ENCODE measurements at regions not wholly inside any gene's neighbourhood (a gene's known extent, or its start where the extent isn't known, plus 50 kb on each side); places are given as distances from the start of the nearest gene placed in this dataset.

GRCh38 chr4:126992910-126993309 is 639.8 kb upstream of the INTU start:
- no peak overlapping the region for H3K4me3 ChIP-seq (ENCODE audit: low read depth, low read length)
- no peak for TF ChIP-seq CTCF (IDR thresholded peaks at IDR 0.05; ENCODE audit: borderline replicate concordance, insufficient read depth, low read depth, low read length)

- H3K4me3 ChIP-seq (ENCODE audit: low read depth, low read length) = no peak overlapping the region
- TF ChIP-seq CTCF (IDR thresholded peaks at IDR 0.05; ENCODE audit: borderline replicate concordance, insufficient read depth, low read depth, low read length) = no peak
Measured at GRCh38 chr4:126993351-126993750, 639.4 kb upstream of the INTU start.

- no peak for TF ChIP-seq CTCF (IDR thresholded peaks at IDR 0.05; ENCODE audit: borderline replicate concordance, insufficient read depth, low read depth, low read length)
- H3K4me3 ChIP-seq (ENCODE audit: low read depth, low read length) = no peak overlapping the region
Measured at GRCh38 chr4:126995235-126995634, 637.5 kb upstream of the INTU start.

- no peak overlapping the region for H3K4me3 ChIP-seq (ENCODE audit: low read depth, low read length)
- no peak for TF ChIP-seq CTCF (IDR thresholded peaks at IDR 0.05; ENCODE audit: borderline replicate concordance, insufficient read depth, low read depth, low read length)
Measured at GRCh38 chr4:127000110-127000509, 632.6 kb upstream of the INTU start.

- TF ChIP-seq CTCF (IDR thresholded peaks at IDR 0.05; ENCODE audit: borderline replicate concordance, insufficient read depth, low read depth, low read length) = no peak
- no peak overlapping the region for H3K4me3 ChIP-seq (ENCODE audit: low read depth, low read length)
Measured at GRCh38 chr4:127000846-127001245, 631.9 kb upstream of the INTU start.

GRCh38 chr4:127001933-127002332 is 630.8 kb upstream of the INTU start:
- no peak for TF ChIP-seq CTCF (IDR thresholded peaks at IDR 0.05; ENCODE audit: borderline replicate concordance, insufficient read depth, low read depth, low read length)
- H3K4me3 ChIP-seq (ENCODE audit: low read depth, low read length) = no peak overlapping the region

GRCh38 chr4:127006446-127006877 is 626.3 kb upstream of the INTU start:
- no peak overlapping the region for H3K4me3 ChIP-seq (ENCODE audit: low read depth, low read length)
- no peak for TF ChIP-seq CTCF (IDR thresholded peaks at IDR 0.05; ENCODE audit: borderline replicate concordance, insufficient read depth, low read depth, low read length)

Measured in GM12875 (cell line).